Nephron progenitor cell (in vitro differentiated cells): ENCODE measurements at regions not wholly inside any gene's neighbourhood (a gene's known extent, or its start where the extent isn't known, plus 50 kb on each side); places are given as distances from the start of the nearest gene placed in this dataset.
"Not testable (repeated sequence)": the region's sequence is repeated elsewhere in the genome, so short reads cannot be mapped to it uniquely, and the experiment has no call there.

Experiments
- DNase-seq: peaks from one replicate; pipeline ENCODE4 v3.0.0; 2021
- H3K27ac Mint-ChIP-seq: 2 replicates; pipeline ENCODE4 v1.8.0; 2021; ENCODE audit warnings: mild to moderate bottlenecking, moderate library complexity, mixed read lengths
- H3K27me3 Mint-ChIP-seq: 2 replicates; pipeline ENCODE4 v1.8.0; 2021; ENCODE audit warnings: mild to moderate bottlenecking, low read depth, mixed read lengths; ENCODE audit not compliant: poor library complexity
- H3K36me3 Mint-ChIP-seq: 2 replicates; pipeline ENCODE4 v1.8.0; 2021; ENCODE audit warnings: low read depth, mixed read lengths
- H3K4me1 Mint-ChIP-seq: 2 replicates; pipeline ENCODE4 v1.8.0; 2021; ENCODE audit warnings: mixed read lengths
- H3K4me3 Mint-ChIP-seq: 2 replicates; pipeline ENCODE4 v1.8.0; 2021; ENCODE audit warnings: mild to moderate bottlenecking, moderate library complexity, mixed read lengths
- H3K9me3 Mint-ChIP-seq: 2 replicates; pipeline ENCODE4 v1.8.0; 2021; ENCODE audit warnings: mild to moderate bottlenecking, moderate library complexity, mixed read lengths
- TF ChIP-seq, protein P1 (sequence below): fragments of 200-600 bp; sonication (generic); IDR thresholded peaks from 2 replicates; pipeline ENCODE4 v1.5.0; 2021; ENCODE audit warnings: antibody characterized with exemption

DNA sequence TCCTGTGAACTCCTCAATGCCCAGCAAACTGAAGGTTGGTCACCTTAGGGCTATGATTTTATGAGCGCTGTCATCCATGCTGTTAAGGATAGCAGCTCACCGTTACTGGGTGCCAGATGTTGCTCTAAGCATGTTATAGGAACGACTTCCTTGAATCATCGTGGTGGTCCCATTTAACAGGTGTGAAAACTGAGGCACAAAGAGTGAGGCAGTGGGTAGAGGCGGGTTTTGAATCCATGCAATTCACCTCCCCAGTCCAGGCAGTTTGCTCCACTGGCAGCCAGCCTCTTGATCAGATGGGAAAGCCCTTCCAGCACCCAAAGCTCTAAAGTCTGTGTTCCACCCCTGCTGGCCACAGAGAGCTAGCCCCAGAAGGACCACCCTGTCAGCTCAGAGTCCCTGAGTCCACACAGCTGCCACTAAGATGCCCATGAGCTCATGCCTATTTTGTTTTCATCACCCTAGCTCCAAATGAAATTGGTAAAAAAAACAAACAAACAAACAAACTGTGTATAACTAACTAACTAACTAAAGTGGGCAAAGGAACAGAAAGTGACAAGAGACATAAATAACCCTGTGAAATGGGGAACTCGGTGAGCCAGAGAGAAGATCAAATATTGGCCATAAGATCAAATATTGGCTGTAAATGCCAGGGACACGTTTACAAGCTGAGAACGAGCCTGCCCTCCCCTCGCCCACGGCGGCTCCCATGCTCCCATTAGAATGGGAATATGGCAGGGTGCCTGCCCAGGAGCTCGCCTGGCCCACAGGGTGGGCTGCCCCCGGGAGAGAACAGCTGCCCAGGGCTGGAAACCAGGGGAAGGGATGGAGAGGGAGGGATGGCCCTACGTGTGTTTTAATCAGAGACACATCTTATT is 72.3 kb upstream of the RFLNA start:
- peaks cover 23% of the 10 kb centered on the region for H3K9me3 Mint-ChIP-seq
- no peak overlapping the region for H3K27ac Mint-ChIP-seq
- H3K4me1 Mint-ChIP-seq = peaks cover 15% of the 10 kb centered on the region
- H3K27me3 Mint-ChIP-seq = peaks cover 8% of the 10 kb centered on the region
- H3K36me3 Mint-ChIP-seq = peaks cover 8% of the 10 kb centered on the region
- DNase-seq = no peak
- no peak overlapping the region for H3K4me3 Mint-ChIP-seq
- TF ChIP-seq, protein P1, sequence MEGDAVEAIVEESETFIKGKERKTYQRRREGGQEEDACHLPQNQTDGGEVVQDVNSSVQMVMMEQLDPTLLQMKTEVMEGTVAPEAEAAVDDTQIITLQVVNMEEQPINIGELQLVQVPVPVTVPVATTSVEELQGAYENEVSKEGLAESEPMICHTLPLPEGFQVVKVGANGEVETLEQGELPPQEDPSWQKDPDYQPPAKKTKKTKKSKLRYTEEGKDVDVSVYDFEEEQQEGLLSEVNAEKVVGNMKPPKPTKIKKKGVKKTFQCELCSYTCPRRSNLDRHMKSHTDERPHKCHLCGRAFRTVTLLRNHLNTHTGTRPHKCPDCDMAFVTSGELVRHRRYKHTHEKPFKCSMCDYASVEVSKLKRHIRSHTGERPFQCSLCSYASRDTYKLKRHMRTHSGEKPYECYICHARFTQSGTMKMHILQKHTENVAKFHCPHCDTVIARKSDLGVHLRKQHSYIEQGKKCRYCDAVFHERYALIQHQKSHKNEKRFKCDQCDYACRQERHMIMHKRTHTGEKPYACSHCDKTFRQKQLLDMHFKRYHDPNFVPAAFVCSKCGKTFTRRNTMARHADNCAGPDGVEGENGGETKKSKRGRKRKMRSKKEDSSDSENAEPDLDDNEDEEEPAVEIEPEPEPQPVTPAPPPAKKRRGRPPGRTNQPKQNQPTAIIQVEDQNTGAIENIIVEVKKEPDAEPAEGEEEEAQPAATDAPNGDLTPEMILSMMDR = no peak

DNA sequence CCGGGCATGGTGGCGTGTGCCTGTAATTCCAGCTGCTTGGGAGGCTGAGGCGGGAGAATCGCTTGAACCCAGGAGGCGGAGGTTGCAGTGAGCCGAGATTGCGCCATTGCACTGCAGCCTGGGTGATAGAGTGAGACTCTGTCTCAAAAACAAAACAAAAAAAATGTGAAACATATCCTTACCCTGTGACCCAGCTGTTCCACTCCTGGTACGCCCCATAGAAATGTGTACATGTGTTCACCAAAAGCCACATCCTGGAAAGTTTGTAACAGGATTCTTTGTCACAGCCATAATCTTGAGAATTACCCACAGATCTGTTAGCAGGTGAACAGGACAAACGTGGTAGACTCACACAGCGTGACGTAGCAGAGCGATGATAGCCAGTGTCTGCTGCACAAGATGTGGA is 71.2 kb upstream of the RFLNA start:
- peaks cover 23% of the 10 kb centered on the region for H3K9me3 Mint-ChIP-seq
- DNase-seq, H3K4me1 Mint-ChIP-seq, H3K36me3 Mint-ChIP-seq, H3K27me3 Mint-ChIP-seq, H3K27ac Mint-ChIP-seq, H3K4me3 Mint-ChIP-seq: not testable (repeated sequence)

DNA sequence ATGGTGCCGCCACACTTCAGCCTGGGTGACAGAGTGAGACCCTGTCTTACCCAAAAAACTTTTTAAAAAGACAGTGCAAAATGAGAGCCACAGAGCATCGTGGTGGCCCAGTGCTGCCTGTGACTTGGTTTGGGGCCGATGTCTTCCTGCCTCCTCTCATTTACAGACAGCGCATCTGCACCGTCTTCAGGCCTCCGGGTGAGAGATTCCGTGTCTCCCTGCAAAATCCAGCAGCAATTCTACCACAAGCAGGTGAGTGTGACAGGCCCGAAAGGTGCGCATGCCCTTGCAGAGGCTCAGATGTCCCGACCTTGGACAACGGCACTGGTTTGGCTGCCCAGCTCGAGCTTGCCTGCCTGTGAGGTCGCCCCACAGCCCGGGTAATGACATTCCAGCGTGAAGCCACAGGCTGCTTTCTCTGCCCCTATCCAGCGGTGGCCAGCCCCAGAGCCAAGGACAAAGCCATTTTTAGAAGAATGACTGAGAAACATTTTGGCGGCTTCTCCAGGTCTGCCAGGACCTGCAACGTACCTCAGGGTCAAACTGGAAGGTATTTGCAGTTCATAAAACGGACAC is 70.3 kb upstream of the RFLNA start:
- no peak for DNase-seq
- Mint-ChIP-seq H3K9me3 (peaks cover 22% of the 10 kb centered on the region), H3K36me3 (peaks cover 8% of the 10 kb centered on the region), H3K4me1 (peaks cover 8% of the 10 kb centered on the region), H3K27me3 (peaks cover 4% of the 10 kb centered on the region), H3K4me3 (no peak overlapping the region), H3K27ac (no peak overlapping the region)
- TF ChIP-seq, protein P1 = no peak

DNA sequence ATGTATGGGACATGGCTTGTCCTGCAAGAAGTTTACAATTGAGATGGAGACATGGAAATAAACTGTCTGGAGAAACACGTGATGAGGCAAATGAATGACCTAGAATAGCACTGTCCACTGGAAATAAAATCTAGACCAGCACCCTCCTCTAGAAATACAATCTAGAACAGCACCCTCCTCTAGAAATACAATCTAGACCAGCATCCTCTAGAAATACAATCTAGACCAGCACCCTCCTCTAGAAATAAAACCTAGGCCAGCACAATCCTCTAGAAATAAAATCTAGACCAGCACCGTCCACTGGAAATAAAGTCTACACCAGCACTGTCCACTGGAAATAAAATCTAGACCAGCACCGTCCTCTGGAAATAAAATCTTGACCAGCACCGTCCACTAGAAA is 69.2 kb upstream of the RFLNA start:
- TF ChIP-seq, protein P1 = no peak
- H3K9me3 Mint-ChIP-seq = peaks cover 23% of the 10 kb centered on the region
- peaks cover 8% of the 10 kb centered on the region for H3K4me1 Mint-ChIP-seq

DNA sequence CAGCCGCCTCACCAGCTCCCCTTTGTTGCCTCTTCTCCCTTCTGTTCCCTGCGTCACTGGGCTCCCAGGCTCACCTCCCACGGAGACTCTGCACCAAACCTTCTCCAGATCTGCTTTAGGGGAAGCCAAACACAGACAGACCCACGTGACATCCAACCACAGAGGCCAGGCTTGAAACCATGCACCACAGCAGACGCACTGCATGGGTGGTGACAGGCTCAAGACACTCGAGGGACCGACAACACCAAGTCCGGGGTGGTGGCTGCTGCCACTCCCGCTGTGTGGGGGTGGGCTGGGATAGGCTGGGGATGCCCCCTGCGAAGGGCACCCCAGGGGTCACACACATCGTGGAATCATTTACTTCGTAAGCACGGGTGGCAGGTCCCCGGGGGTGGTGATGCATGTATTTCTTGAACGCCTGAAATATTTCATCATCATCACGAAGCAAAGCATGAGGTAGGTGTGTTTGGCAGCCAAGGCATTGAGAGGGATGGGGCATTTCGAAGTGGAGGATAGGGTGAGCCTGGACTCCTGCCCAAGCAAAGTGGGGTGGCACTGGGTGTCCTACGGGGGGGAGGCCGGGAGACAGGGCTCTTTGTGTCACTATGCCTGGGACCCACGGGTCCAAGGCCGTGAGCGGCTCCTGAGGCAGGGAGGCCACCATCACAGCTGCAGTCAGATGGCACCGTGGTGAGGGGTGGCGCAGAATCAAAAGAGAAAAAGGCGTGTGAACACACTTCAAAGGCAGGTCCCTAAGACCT is 66.8 kb upstream of the RFLNA start:
- H3K9me3 Mint-ChIP-seq = peaks cover 19% of the 10 kb centered on the region
- DNase-seq = no peak
- H3K27me3 Mint-ChIP-seq = peaks cover 12% of the 10 kb centered on the region
- peaks cover 13% of the 10 kb centered on the region for H3K36me3 Mint-ChIP-seq
- H3K27ac Mint-ChIP-seq = no peak overlapping the region
- TF ChIP-seq, protein P1 = no peak
- no peak overlapping the region for H3K4me3 Mint-ChIP-seq
- H3K4me1 Mint-ChIP-seq = peaks cover 7% of the 10 kb centered on the region

More for the DNA sequence above, 69.2 kb upstream of the RFLNA start:
- no peak overlapping the region for H3K27ac Mint-ChIP-seq
- no peak for DNase-seq
- H3K36me3 Mint-ChIP-seq = peaks cover 13% of the 10 kb centered on the region
- no peak overlapping the region for H3K4me3 Mint-ChIP-seq
- H3K27me3 Mint-ChIP-seq = peaks cover 6% of the 10 kb centered on the region

DNA sequence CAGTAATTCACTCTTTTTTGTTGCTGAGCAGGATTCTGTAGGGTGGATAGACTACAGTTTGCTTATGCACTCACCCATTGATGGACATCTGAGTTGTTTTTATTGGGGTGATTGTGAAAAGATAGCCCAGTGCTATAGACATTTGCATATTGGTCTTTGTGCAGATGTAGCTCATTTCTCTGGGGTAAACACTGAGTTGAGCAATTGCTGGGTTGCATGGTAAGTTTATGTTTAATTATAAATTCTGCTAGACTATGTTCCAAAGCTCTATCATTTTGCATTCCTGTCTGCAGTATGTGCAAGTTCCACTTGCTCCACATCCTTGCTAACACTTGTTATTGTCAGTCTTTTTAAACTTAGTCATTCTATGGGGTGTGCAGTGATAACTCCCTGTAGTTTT is 65.4 kb upstream of the RFLNA start:
- H3K4me3 Mint-ChIP-seq = no peak overlapping the region
- peaks cover 19% of the 10 kb centered on the region for H3K9me3 Mint-ChIP-seq
- H3K4me1 Mint-ChIP-seq = peaks cover 7% of the 10 kb centered on the region
- no peak for DNase-seq
- TF ChIP-seq, protein P1 = no peak
- H3K27me3 Mint-ChIP-seq = peaks cover 12% of the 10 kb centered on the region
- H3K36me3 Mint-ChIP-seq = peaks cover 13% of the 10 kb centered on the region
- H3K27ac Mint-ChIP-seq = no peak overlapping the region
